Limb (tissue), 2 donors: ENCODE measurements at regions not wholly inside any gene's neighbourhood (a gene's known extent, or its start where the extent isn't known, plus 50 kb on each side); places are given as distances from the start of the nearest gene placed in this dataset.
"Not testable (repeated sequence)": the region's sequence is repeated elsewhere in the genome, so short reads cannot be mapped to it uniquely, and the experiment has no call there.

Experiments used
- DNase-seq, 2 donors: peaks; one replicate each; pipeline ENCODE4 v3.0.0-alpha.2; 2016; ENCODE audit errors: extremely low spot score in 2 of 2

GRCh38 chr2:143928184-143928583 lies 591.7 kb downstream of the ZEB2 start:
- no peak for DNase-seq

- DNase-seq = no peak
These were observed 593.2 kb downstream of the ZEB2 start for GRCh38 chr2:143926736-143927135.

- not testable (repeated sequence) for DNase-seq
These were observed 597.6 kb downstream of the ZEB2 start for GRCh38 chr2:143922261-143922830.

- no peak for DNase-seq
These were observed 601.4 kb downstream of the ZEB2 start for GRCh38 chr2:143918465-143918989.

- no peak for DNase-seq
These were observed 603.1 kb downstream of the ZEB2 start for GRCh38 chr2:143916781-143917180.

- DNase-seq = peak in 1 of 2 donors; percentile 15
These were observed 610.2 kb downstream of the ZEB2 start for GRCh38 chr2:143909577-143910353.

- no peak for DNase-seq
These were observed 611.1 kb downstream of the ZEB2 start for GRCh38 chr2:143908843-143909242.

GRCh38 chr2:143907801-143908200 lies 612.1 kb downstream of the ZEB2 start:
- DNase-seq = no peak

GRCh38 chr2:143906850-143907249 lies 613.1 kb downstream of the ZEB2 start:
- no peak for DNase-seq

GRCh38 chr2:143905587-143905986 lies 614.3 kb downstream of the ZEB2 start:
- DNase-seq = no peak

GRCh38 chr2:143903172-143903856 lies 616.6 kb downstream of the ZEB2 start:
- DNase-seq = peak in 1 of 2 donors; percentile 8

- no peak for DNase-seq
These were observed 618.6 kb downstream of the ZEB2 start for GRCh38 chr2:143901185-143901842.

GRCh38 chr2:143899987-143900386 lies 619.9 kb downstream of the ZEB2 start:
- DNase-seq = no peak

- DNase-seq = no peak
These were observed 626.5 kb downstream of the ZEB2 start for GRCh38 chr2:143893371-143893770.

- no peak for DNase-seq
These were observed 628.0 kb downstream of the ZEB2 start for GRCh38 chr2:143891879-143892308.

GRCh38 chr2:143890798-143891197 lies 629.1 kb downstream of the ZEB2 start:
- DNase-seq = no peak

- DNase-seq = no peak
These were observed 630.7 kb downstream of the ZEB2 start for GRCh38 chr2:143889216-143889615.

- DNase-seq = no peak
These were observed 634.5 kb downstream of the ZEB2 start for GRCh38 chr2:143885461-143885860.

- no peak for DNase-seq
These were observed 638.7 kb downstream of the ZEB2 start for GRCh38 chr2:143881246-143881645.

GRCh38 chr2:143877876-143878530 lies 641.9 kb downstream of the ZEB2 start:
- DNase-seq = no peak

GRCh38 chr2:143877056-143877455 lies 642.9 kb downstream of the ZEB2 start:
- DNase-seq = peak in 1 of 2 donors; percentile 32
